H1 (cell line): ENCODE measurements at regions not wholly inside any gene's neighbourhood (a gene's known extent, or its start where the extent isn't known, plus 50 kb on each side); places are given as distances from the start of the nearest gene placed in this dataset.

Experiments
- CTCF ChIA-PET: fragments of 300-600 bp; sonication (Branson Sonifier 250); formaldehyde crosslinking; loops from one replicate; lab custom pipeline; 2021; ENCODE audit not compliant: partially characterized antibody; lab: Charles Lee
- POLR2A ChIA-PET: fragments of 300-600 bp; sonication (Branson Sonifier 250); formaldehyde crosslinking; loops from one replicate; lab custom pipeline; 2021; ENCODE audit warnings: inconsistent platforms; ENCODE audit not compliant: partially characterized antibody; lab: Charles Lee
- DNase-seq, 2 experiments: peaks; one replicate each; pipeline versions ENCODE4 v3.0.0 to v3.0.0-alpha.2; 2010 to 2022; ENCODE audit warnings: low spot score in 2 of 2, low read depth in 1 of 2, mixed read lengths in 1 of 2
- FAIRE-seq: peaks from 2 replicates; lab custom pipeline; 2011; peaks lifted over from hg19 to GRCh38; lab: Jason Lieb, UNC
- H2AFZ ChIP-seq: 2 replicates; pipeline ENCODE4 v1.8.1; 2012; ENCODE audit warnings: low read length, inconsistent platforms
- H2AK5ac ChIP-seq: 2 replicates; pipeline ENCODE4 v1.6.1; 2013; ENCODE audit warnings: low read depth, low read length
- H2BK120ac ChIP-seq: replicated peaks from 2 replicates; pipeline ENCODE3; 2013; ENCODE audit warnings: low read depth, low read length, inconsistent platforms
- H2BK12ac ChIP-seq: 2 replicates; pipeline ENCODE4 v1.6.1; 2013; ENCODE audit warnings: low read depth, low read length
- H2BK15ac ChIP-seq: 2 replicates; pipeline ENCODE4 v1.6.1; 2013; ENCODE audit warnings: low read length
- H2BK20ac ChIP-seq: 2 replicates; pipeline ENCODE4 v1.6.1; 2013; ENCODE audit warnings: low read length
- H2BK5ac ChIP-seq: 2 replicates; pipeline ENCODE4 v1.6.1; 2013; ENCODE audit warnings: low read depth, low read length
- H3K14ac ChIP-seq: 2 replicates; pipeline ENCODE4 v1.6.1; 2013; ENCODE audit warnings: inconsistent platforms; ENCODE audit not compliant: insufficient read length
- H3K18ac ChIP-seq: 2 replicates; pipeline ENCODE4 v1.6.1; 2013; ENCODE audit warnings: low read length; ENCODE audit errors: extremely low read depth
- H3K23ac ChIP-seq: 2 replicates; pipeline ENCODE4 v1.6.1; 2013; ENCODE audit warnings: inconsistent platforms; ENCODE audit not compliant: insufficient read length
- H3K23me2 ChIP-seq: 2 replicates; pipeline ENCODE4 v1.6.1; 2013; ENCODE audit warnings: low read depth, low read length
- H3K27ac ChIP-seq: 2 replicates; pipeline ENCODE4 v1.6.1; 2011; ENCODE audit warnings: low read depth, low read length, inconsistent platforms
- H3K27me3 ChIP-seq, 4 experiments: replicated peaks in 1 of 4; 1 replicate in 1 of 4; 2 replicates in 3 of 4; pipeline versions ENCODE4 v1.6.1 to v1.8.1; 2011 to 2013; ENCODE audit warnings: low read length in 3 of 4, mild to moderate bottlenecking in 3 of 4, inconsistent platforms in 2 of 4, mixed read lengths in 2 of 4, moderate library complexity in 1 of 4; ENCODE audit not compliant: control insufficient read depth in 3 of 4, insufficient read depth in 3 of 4; ENCODE audit errors: extremely low read depth in 1 of 4
- H3K36me3 ChIP-seq, 4 experiments: 2 replicates each; pipeline versions ENCODE4 v1.6.1 to v1.8.1; 2011 to 2013; ENCODE audit warnings: mild to moderate bottlenecking in 4 of 4, low read length in 3 of 4, moderate library complexity in 2 of 4, control low read depth in 1 of 4, inconsistent platforms in 1 of 4; ENCODE audit not compliant: insufficient read depth in 4 of 4, control insufficient read depth in 2 of 4
- H3K4ac ChIP-seq: replicated peaks from 2 replicates; pipeline ENCODE3; 2013; ENCODE audit warnings: low read length, low read depth, mixed read lengths, inconsistent platforms; ENCODE audit not compliant: insufficient read length
- H3K4me1 ChIP-seq, 4 experiments: replicated peaks in 1 of 4; 1 replicate in 1 of 4; 2 replicates in 3 of 4; pipeline versions ENCODE4 v1.6.1 to v1.8.1; 2011 to 2013; ENCODE audit warnings: low read length in 3 of 4, inconsistent platforms in 2 of 4, mixed read lengths in 1 of 4; ENCODE audit not compliant: insufficient read depth in 4 of 4, control insufficient read depth in 3 of 4
- H3K4me2 ChIP-seq, 2 experiments: 2 replicates each; pipeline versions ENCODE4 v1.6.1 to v1.8.1; 2011 to 2013; ENCODE audit warnings: low read depth in 2 of 2, low read length in 2 of 2, control low read depth in 1 of 2, inconsistent platforms in 1 of 2, mild to moderate bottlenecking in 1 of 2; ENCODE audit not compliant: insufficient read depth in 1 of 2
- H3K4me3 ChIP-seq, 4 experiments: fragments of 200-600, 300-600 bp in 1 of 4; sonication (generic), shearing (Covaris generic), sonication (Bioruptor Twin) in 1 of 4; 2 replicates each; pipeline versions ENCODE4 v1.5.1 to v1.8.1; 2011 to 2016; ENCODE audit warnings: low read length in 4 of 4, low read depth in 3 of 4, control low read depth in 2 of 4, inconsistent platforms in 2 of 4, mild to moderate bottlenecking in 2 of 4, mixed read lengths in 1 of 4, moderate library complexity in 1 of 4; ENCODE audit not compliant: insufficient read depth in 2 of 4; ENCODE audit errors: extremely low read depth in 1 of 4
- H3K56ac ChIP-seq: replicated peaks from 2 replicates; pipeline ENCODE3; 2013; ENCODE audit warnings: low read depth, mild to moderate bottlenecking, mixed read lengths, low read length, inconsistent platforms; ENCODE audit not compliant: insufficient read length
- H3K79me1 ChIP-seq: 2 replicates; pipeline ENCODE4 v1.6.1; 2013; ENCODE audit warnings: low read depth, low read length, control low read depth
- H3K79me2 ChIP-seq, 2 experiments: 2 replicates each; pipeline versions ENCODE4 v1.6.1 to v1.8.1; 2012 to 2013; ENCODE audit warnings: low read length in 2 of 2, mild to moderate bottlenecking in 2 of 2, inconsistent platforms in 1 of 2; ENCODE audit not compliant: insufficient read depth in 2 of 2, control insufficient read depth in 1 of 2
- H3K9ac ChIP-seq, 4 experiments: replicated peaks in 1 of 4; 1 replicate in 1 of 4; 2 replicates in 3 of 4; pipeline versions ENCODE4 v1.6.1 to v1.8.1; 2011 to 2013; ENCODE audit warnings: low read depth in 3 of 4, low read length in 3 of 4, control low read depth in 2 of 4, mild to moderate bottlenecking in 2 of 4, moderate library complexity in 2 of 4, inconsistent platforms in 1 of 4; ENCODE audit errors: extremely low read depth in 1 of 4
- H3K9me3 ChIP-seq, 2 experiments: 2 replicates each; pipeline versions ENCODE4 v1.6.1 to v1.8.1; 2012 to 2013; ENCODE audit warnings: mild to moderate bottlenecking in 2 of 2, moderate library complexity in 2 of 2, control low read depth in 1 of 2, inconsistent platforms in 1 of 2, low read depth in 1 of 2, low read length in 1 of 2, mixed read lengths in 1 of 2; ENCODE audit not compliant: insufficient read depth in 2 of 2
- H4K20me1 ChIP-seq, 2 experiments: replicated peaks in 1 of 2; 2 replicates each; pipeline versions ENCODE3 to v1.8.1; 2011 to 2013; ENCODE audit warnings: inconsistent platforms in 2 of 2, low read length in 2 of 2, mild to moderate bottlenecking in 1 of 2; ENCODE audit not compliant: insufficient read depth in 2 of 2, control insufficient read depth in 1 of 2
- H4K5ac ChIP-seq: 2 replicates; pipeline ENCODE4 v1.6.1; 2013; ENCODE audit warnings: low read length, low read depth, mixed read lengths, inconsistent platforms; ENCODE audit not compliant: insufficient read length
- H4K8ac ChIP-seq: 2 replicates; pipeline ENCODE4 v1.8.0; 2013; ENCODE audit warnings: mild to moderate bottlenecking, moderate library complexity, low read length, inconsistent platforms; ENCODE audit not compliant: insufficient read depth; ENCODE audit errors: extremely low read depth
- H4K91ac ChIP-seq: replicated peaks from 2 replicates; pipeline ENCODE3; 2013; ENCODE audit warnings: low read length, mixed read lengths, inconsistent platforms; ENCODE audit not compliant: insufficient read length
- CREB1 ChIP-seq: IDR thresholded peaks from 2 replicates; pipeline ENCODE4 v1.6.1; 2012; ENCODE audit warnings: inconsistent platforms
- FOSL1 ChIP-seq: IDR thresholded peaks from 2 replicates; pipeline ENCODE4 v1.6.1; 2011; ENCODE audit warnings: mild to moderate bottlenecking, low read depth, low read length, moderate library complexity; ENCODE audit not compliant: insufficient read depth
- GTF2F1 ChIP-seq: IDR thresholded peaks from 2 replicates; pipeline ENCODE4 v1.6.1; 2012; ENCODE audit warnings: low read depth, low read length, improper control_type of control experiment, borderline replicate concordance
- JUN ChIP-seq: IDR thresholded peaks from 2 replicates; pipeline ENCODE4 v1.6.1; 2011; ENCODE audit warnings: low read depth, mild to moderate bottlenecking, improper control_type of control experiment, low read length
- MAFK ChIP-seq: IDR thresholded peaks from 2 replicates; pipeline ENCODE4 v1.6.1; 2012; ENCODE audit warnings: low read depth, mild to moderate bottlenecking, improper control_type of control experiment, low read length
- PHF8 ChIP-seq: fragments of 200-600 bp; sonication (generic); conservative IDR thresholded peaks from 2 replicates; pipeline ENCODE4 v1.7.1; 2012; ENCODE audit warnings: low read depth, mild to moderate bottlenecking, inconsistent platforms, low read length, moderate library complexity
- WGBS, 2 experiments: shearing (Covaris generic) in 1 of 2; methylation state at CpG; one replicate each; pipeline versions ENCODE4 v1.1.6 to v1.1.7; 2013 to 2015; ENCODE audit warnings: low lambda C conversion rate in 2 of 2, mixed read lengths in 2 of 2, inconsistent platforms in 1 of 2, low coverage in 1 of 2, missing lambda C conversion rate in 1 of 2; ENCODE audit not compliant: insufficient replicate concordance in 2 of 2, insufficient coverage in 1 of 2, insufficient read length in 1 of 2; ENCODE audit errors: extremely low coverage in 1 of 2, missing lambda C conversion rate in 1 of 2; 5-methylcytosine and 5-hydroxymethylcytosine counted together

DNA sequence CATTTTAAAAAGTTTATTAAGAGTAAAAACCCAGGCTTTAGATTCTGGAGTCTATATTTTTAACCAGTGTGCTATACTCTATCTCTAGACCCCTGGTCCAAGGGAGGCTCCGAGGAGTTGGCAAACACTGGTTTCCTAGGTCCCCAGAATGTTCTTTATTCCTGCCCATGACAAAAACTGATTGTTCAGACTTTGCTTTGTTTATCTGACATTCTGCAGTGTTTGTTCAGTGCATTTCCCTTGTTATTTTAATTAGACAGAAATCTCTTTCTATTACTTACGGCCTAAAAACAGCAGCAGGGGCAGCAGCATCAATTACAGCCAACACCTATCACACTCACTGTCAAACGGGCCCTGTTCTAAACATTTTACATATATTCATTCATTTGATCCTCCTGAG lies 2011.6 kb upstream of the WWC1 start:
- Histone ChIP-seq H3K4me1 (no peaks in the 10 kb centered on the region; a peak in 1 of 7 replicates), H3K4ac (no peak overlapping the region), H2BK15ac (no peak overlapping the region), H4K8ac (no peak overlapping the region), H3K14ac (no peak overlapping the region), H3K18ac (no peak overlapping the region), H2AFZ (no peak overlapping the region), H3K27me3 (no peaks in the 10 kb centered on the region), H2AK5ac (no peak overlapping the region), H2BK12ac (no peak overlapping the region), H2BK120ac (no peak overlapping the region), H3K4me3 (no peak overlapping the region), H3K79me1 (no peaks in the 10 kb centered on the region), H4K91ac (no peak overlapping the region), H3K36me3 (no peaks in the 10 kb centered on the region), H2BK20ac (no peak overlapping the region), H3K56ac (no peak overlapping the region), H3K23me2 (no peaks in the 10 kb centered on the region), H3K27ac (no peak overlapping the region), H4K5ac (no peak overlapping the region), H3K79me2 (no peaks in the 10 kb centered on the region), H3K23ac (no peak overlapping the region), H2BK5ac (no peak overlapping the region), H3K4me2 (no peak overlapping the region), H4K20me1 (no peaks in the 10 kb centered on the region), H3K9ac (no peak overlapping the region), H3K9me3 (no peaks in the 10 kb centered on the region)
- DNase-seq: no peak
- 91% methylated on average over 3 of the region's 3 CpGs; no CpG with 5 or more reads in 1 of the 2 experiments for WGBS, 2 experiments
- ChIA-PET CTCF (no interaction called here), POLR2A (no interaction called here)
- FAIRE-seq: no peak
- TF ChIP-seq FOSL1 (no peak), PHF8 (no peak), CREB1 (no peak), GTF2F1 (no peak), JUN (no peak), MAFK (no peak)
